Liver (tissue), 3 donors: ENCODE measurements at regions not wholly inside any gene's neighbourhood (a gene's known extent, or its start where the extent isn't known, plus 50 kb on each side); places are given as distances from the start of the nearest gene placed in this dataset.

Experiments
- ATF3 ChIP-seq: IDR thresholded peaks from 2 replicates; pipeline ENCODE4 v1.6.1; 2016; ENCODE audit warnings: antibody characterized with exemption
- CTCF ChIP-seq: fragments of 150-350 bp; IDR thresholded peaks from 2 replicates; pipeline ENCODE4 v1.5.1; 2017; ENCODE audit warnings: improper control_type of control experiment, low read depth, low read length; ENCODE audit not compliant: missing input control
- EGR1 ChIP-seq, 2 donors: IDR thresholded peaks; 2 replicates each; pipeline ENCODE4 v1.6.1; 2016 to 2018; ENCODE audit warnings: antibody characterized with exemption in 2 of 2, low read depth in 2 of 2
- FOXA1 ChIP-seq: IDR thresholded peaks from 2 replicates; pipeline ENCODE4 v1.6.1; 2016; ENCODE audit warnings: antibody characterized with exemption
- GABPA ChIP-seq, 2 donors: IDR thresholded peaks in 1 of 2; conservative IDR thresholded peaks in 1 of 2; 2 replicates each; pipeline ENCODE4 v1.6.1; 2016; ENCODE audit warnings: antibody characterized with exemption in 2 of 2, mild to moderate bottlenecking in 1 of 2, moderate library complexity in 1 of 2
- HNF4G ChIP-seq: IDR thresholded peaks from 2 replicates; pipeline ENCODE4 v1.6.1; 2016; ENCODE audit warnings: antibody characterized with exemption
- MAX ChIP-seq: IDR thresholded peaks from 2 replicates; pipeline ENCODE4 v1.6.1; 2016; ENCODE audit warnings: antibody characterized with exemption
- RAD21 ChIP-seq, 2 donors: IDR thresholded peaks; 2 replicates each; pipeline ENCODE4 v1.6.1; 2016; ENCODE audit warnings: antibody characterized with exemption in 2 of 2, mild to moderate bottlenecking in 2 of 2
- REST ChIP-seq: IDR thresholded peaks from 2 replicates; pipeline ENCODE4 v1.6.1; 2016; ENCODE audit warnings: antibody characterized with exemption, mild to moderate bottlenecking
- SP1 ChIP-seq: IDR thresholded peaks from 2 replicates; pipeline ENCODE4 v1.6.1; 2018; ENCODE audit warnings: antibody characterized with exemption, mild to moderate bottlenecking
- TAF1 ChIP-seq: conservative IDR thresholded peaks from 2 replicates; pipeline ENCODE4 v1.6.1; 2016; ENCODE audit warnings: antibody characterized with exemption, mild to moderate bottlenecking
- ZBTB33 ChIP-seq: IDR thresholded peaks from 2 replicates; pipeline ENCODE4 v1.6.1; 2016; ENCODE audit warnings: antibody characterized with exemption
- donor health status: healthy.
- donor health status: healthy.

GRCh38 chr4:177182728-177183127 is 126.9 kb upstream of the NEIL3 start:
- TF ChIP-seq TAF1 (no peak), CTCF (no peak), RAD21 (IDR thresholded peaks at IDR 0.05) (no peak), REST (no peak), SP1 (no peak), ATF3 (no peak), MAX (no peak), ZBTB33 (no peak), GABPA (IDR thresholded peaks at IDR 0.05 in 1 of 2, conservative IDR thresholded peaks at IDR 0.05 in 1 of 2) (no peak), FOXA1 (no peak), HNF4G (no peak), EGR1 (IDR thresholded peaks at IDR 0.05; ENCODE audit: low read depth in 2 of 2) (no peak)
